Neural progenitor cell (in vitro differentiated cells): ENCODE measurements at regions not wholly inside any gene's neighbourhood (a gene's known extent, or its start where the extent isn't known, plus 50 kb on each side); places are given as distances from the start of the nearest gene placed in this dataset.
A peak's percentile ranks its signal among the peaks of the same experiment; 100 is the strongest.

ENCODE experiments used
- DNase-seq: peaks from one replicate; pipeline ENCODE4 v3.0.0-alpha.2; 2016; ENCODE audit warnings: low spot score
- H2AFZ ChIP-seq: fragments of 200-600 bp; sonication (generic); replicated peaks from 2 replicates; pipeline ENCODE4 v1.6.1; 2016; ENCODE audit warnings: antibody characterized with exemption
- H3F3A ChIP-seq: fragments of 200-600 bp; sonication (generic); 2 replicates; pipeline ENCODE4 v1.6.1; 2016; ENCODE audit warnings: antibody characterized with exemption, low read depth
- H3K27ac ChIP-seq: fragments of 200-600 bp; sonication (generic); 2 replicates; pipeline ENCODE4 v1.5.1; 2016; ENCODE audit warnings: mild to moderate bottlenecking
- H3K27me3 ChIP-seq: fragments of 200-600 bp; sonication (generic); 2 replicates; pipeline ENCODE4 v1.6.1; 2016; ENCODE audit warnings: mild to moderate bottlenecking, moderate library complexity
- H3K36me3 ChIP-seq: fragments of 200-600 bp; sonication (generic); 2 replicates; pipeline ENCODE4 v1.5.1; 2016
- H3K4me1 ChIP-seq: fragments of 200-600 bp; sonication (generic); 2 replicates; pipeline ENCODE4 v1.6.1; 2016; ENCODE audit warnings: mixed run types
- H3K4me2 ChIP-seq: fragments of 200-600 bp; sonication (generic); 2 replicates; pipeline ENCODE4 v1.6.1; 2016
- H3K4me3 ChIP-seq: fragments of 200-600 bp; sonication (generic); 2 replicates; pipeline ENCODE4 v1.5.1; 2016
- H3K79me2 ChIP-seq: fragments of 200-600 bp; sonication (generic); 2 replicates; pipeline ENCODE4 v1.6.1; 2016; ENCODE audit warnings: low read depth
- H3K9ac ChIP-seq: fragments of 200-600 bp; sonication (generic); 2 replicates; pipeline ENCODE4 v1.6.1; 2016
- H3K9me3 ChIP-seq: fragments of 200-600 bp; sonication (generic); 2 replicates; pipeline ENCODE4 v1.5.1; 2016; ENCODE audit warnings: low read depth
- H4K20me1 ChIP-seq: fragments of 200-600 bp; sonication (generic); 2 replicates; pipeline ENCODE4 v1.6.1; 2016; ENCODE audit warnings: low read depth
- H3K27ac Mint-ChIP-seq: 3 replicates; pipeline ENCODE4 v1.8.0; 2021; ENCODE audit warnings: mixed read lengths
- H3K27me3 Mint-ChIP-seq: 2 replicates; pipeline ENCODE4 v1.8.0; 2022; ENCODE audit warnings: low read depth, mild to moderate bottlenecking, inconsistent platforms, moderate library complexity, mixed read lengths; ENCODE audit not compliant: insufficient read depth
- H3K36me3 Mint-ChIP-seq: 3 replicates; pipeline ENCODE4 v1.8.0; 2021; ENCODE audit warnings: mixed read lengths
- H3K4me1 Mint-ChIP-seq: 3 replicates; pipeline ENCODE4 v1.8.0; 2021; ENCODE audit warnings: mixed read lengths
- H3K4me3 Mint-ChIP-seq: 3 replicates; pipeline ENCODE4 v1.8.0; 2021; ENCODE audit warnings: mild to moderate bottlenecking, moderate library complexity, mixed read lengths
- H3K9me3 Mint-ChIP-seq: 3 replicates; pipeline ENCODE4 v1.8.0; 2020; ENCODE audit warnings: mixed read lengths
- CTCF ChIP-seq: fragments of 200-600 bp; sonication (generic); IDR thresholded peaks from 2 replicates; pipeline ENCODE4 v1.5.1; 2017; ENCODE audit warnings: antibody characterized with exemption, mild to moderate bottlenecking
- EZH2 ChIP-seq: fragments of 200-600 bp; sonication (generic); IDR thresholded peaks from 2 replicates; pipeline ENCODE4 v1.6.1; 2017; ENCODE audit warnings: antibody characterized with exemption, mild to moderate bottlenecking, moderate library complexity
- EZH2phosphoT487 ChIP-seq: fragments of 200-600 bp; sonication (generic); IDR thresholded peaks from 2 replicates; pipeline ENCODE4 v1.6.1; 2017; ENCODE audit warnings: antibody characterized with exemption

GRCh38 chr5:155943516-155944407 is 383.2 kb upstream of the SGCD start:
- H3K27me3 ChIP-seq, result no peaks in the 10 kb centered on the region
- H3K4me3 ChIP-seq, result no peak overlapping the region
- no peaks in the 10 kb centered on the region for H3K4me1 ChIP-seq
- H3K36me3 ChIP-seq, result no peaks in the 10 kb centered on the region
- no peak overlapping the region for H2AFZ ChIP-seq
- Mint-ChIP-seq H3K4me1 (no peaks in the 10 kb centered on the region), H3K9me3 (no peaks in the 10 kb centered on the region), H3K27me3 (peaks cover 2% of the 10 kb centered on the region), H3K4me3 (no peak overlapping the region), H3K36me3 (no peaks in the 10 kb centered on the region), H3K27ac (no peak overlapping the region)
- H3K9me3 ChIP-seq, result no peaks in the 10 kb centered on the region
- no peaks in the 10 kb centered on the region for H3F3A ChIP-seq
- H3K79me2 ChIP-seq, result no peaks in the 10 kb centered on the region
- peak; percentile 74 for DNase-seq
- TF ChIP-seq CTCF, result peak; percentile 91
- TF ChIP-seq EZH2phosphoT487, result no peak
- H3K27ac ChIP-seq, result no peak overlapping the region
- H3K4me2 ChIP-seq, result no peak overlapping the region
- H3K9ac ChIP-seq, result no peak overlapping the region
- H4K20me1 ChIP-seq, result no peaks in the 10 kb centered on the region

- Mint-ChIP-seq H3K9me3 (no peaks in the 10 kb centered on the region), H3K4me3 (no peak overlapping the region)
- no peak for DNase-seq
Observed at GRCh38 chr5:155947394-155948062, 379.4 kb upstream of the SGCD start.

GRCh38 chr5:155948576-155948975 is 378.4 kb upstream of the SGCD start:
- H3K27ac Mint-ChIP-seq, result no peak overlapping the region
- Histone ChIP-seq H3K4me3 (no peak overlapping the region), H2AFZ (no peak overlapping the region), H3K4me2 (no peak overlapping the region), H3K36me3 (no peaks in the 10 kb centered on the region), H3K27me3 (no peaks in the 10 kb centered on the region), H3K79me2 (no peaks in the 10 kb centered on the region), H3F3A (peaks cover 8% of the 10 kb centered on the region), H3K4me1 (peaks cover 18% of the 10 kb centered on the region), H3K9me3 (no peaks in the 10 kb centered on the region), H3K9ac (no peak overlapping the region), H3K27ac (no peak overlapping the region), H4K20me1 (no peaks in the 10 kb centered on the region)
- no peaks in the 10 kb centered on the region for H3K9me3 Mint-ChIP-seq
- H3K4me1 Mint-ChIP-seq, result peaks cover 3% of the 10 kb centered on the region
- no peak overlapping the region for H3K4me3 Mint-ChIP-seq
- no peak for DNase-seq
- TF ChIP-seq EZH2, result no peak
- H3K27me3 Mint-ChIP-seq, result peaks cover 2% of the 10 kb centered on the region
- no peaks in the 10 kb centered on the region for H3K36me3 Mint-ChIP-seq

More at GRCh38 chr5:155947394-155948062, 379.4 kb upstream of the SGCD start:
- TF ChIP-seq CTCF (no peak), EZH2phosphoT487 (no peak), EZH2 (no peak)
- Histone ChIP-seq H3K4me3 (no peak overlapping the region), H3K9me3 (no peaks in the 10 kb centered on the region), H3K4me2 (no peak overlapping the region), H3K27ac (no peak overlapping the region), H3K36me3 (no peaks in the 10 kb centered on the region), H3F3A (no peaks in the 10 kb centered on the region), H3K4me1 (peaks cover 7% of the 10 kb centered on the region), H4K20me1 (no peaks in the 10 kb centered on the region), H3K9ac (no peak overlapping the region), H3K27me3 (no peaks in the 10 kb centered on the region), H2AFZ (no peak overlapping the region), H3K79me2 (no peaks in the 10 kb centered on the region)
- no peaks in the 10 kb centered on the region for H3K36me3 Mint-ChIP-seq
- H3K4me1 Mint-ChIP-seq, result no peaks in the 10 kb centered on the region
- H3K27ac Mint-ChIP-seq, result no peak overlapping the region
- H3K27me3 Mint-ChIP-seq, result peaks cover 2% of the 10 kb centered on the region
